Stimulated activated CD4-positive, alpha-beta T cell treated with anti-CD3 and anti-CD28 coated beads, Interleukin-4, amount 100 ng/mL, for 48 hours (primary cell): ENCODE measurements at regions not wholly inside any gene's neighbourhood (a gene's known extent, or its start where the extent isn't known, plus 50 kb on each side); places are given as distances from the start of the nearest gene placed in this dataset.
"Not testable (repeated sequence)": the region's sequence is repeated elsewhere in the genome, so short reads cannot be mapped to it uniquely, and the experiment has no call there.

ENCODE experiments used
- DNase-seq, 2 donors: peaks; one replicate each; pipeline ENCODE4 v3.0.0-alpha.2; 2020; ENCODE audit warnings: low read depth in 2 of 2

- not testable (repeated sequence) for DNase-seq
Observed at GRCh38 chr16:66173796-66174195, 192.7 kb upstream of the CDH5 start.

GRCh38 chr16:66173181-66173580 is 193.3 kb upstream of the CDH5 start:
- not testable (repeated sequence) for DNase-seq

GRCh38 chr16:66172463-66172862 is 194.0 kb upstream of the CDH5 start:
- DNase-seq = no peak

GRCh38 chr16:66171578-66171977 is 194.9 kb upstream of the CDH5 start:
- no peak for DNase-seq

- no peak for DNase-seq
Observed at GRCh38 chr16:66170989-66171388, 195.5 kb upstream of the CDH5 start.

GRCh38 chr16:66169817-66170216 is 196.7 kb upstream of the CDH5 start:
- DNase-seq = no peak

GRCh38 chr16:66168777-66169176 is 197.7 kb upstream of the CDH5 start:
- no peak for DNase-seq

- DNase-seq = no peak
Observed at GRCh38 chr16:66167564-66168291, 198.8 kb upstream of the CDH5 start.

- DNase-seq = no peak
Observed at GRCh38 chr16:66166490-66166889, 200.0 kb upstream of the CDH5 start.

GRCh38 chr16:66165879-66166278 is 200.6 kb upstream of the CDH5 start:
- DNase-seq = no peak

GRCh38 chr16:66164581-66165247 is 201.8 kb upstream of the CDH5 start:
- DNase-seq = no peak

GRCh38 chr16:66162821-66163220 is 203.7 kb upstream of the CDH5 start:
- DNase-seq = no peak

- no peak for DNase-seq
Observed at GRCh38 chr16:66161942-66162341, 204.5 kb upstream of the CDH5 start.

GRCh38 chr16:66161269-66161668 is 205.2 kb upstream of the CDH5 start:
- no peak for DNase-seq

- DNase-seq = no peak
Observed at GRCh38 chr16:66159987-66160386, 206.5 kb upstream of the CDH5 start.

- DNase-seq = no peak
Observed at GRCh38 chr16:66156538-66156937, 210.0 kb upstream of the CDH5 start.

GRCh38 chr16:66155933-66156332 is 210.6 kb upstream of the CDH5 start:
- DNase-seq = no peak

GRCh38 chr16:66154801-66155200 is 211.7 kb upstream of the CDH5 start:
- DNase-seq = no peak

GRCh38 chr16:66152823-66153393 is 213.6 kb upstream of the CDH5 start:
- DNase-seq = no peak

GRCh38 chr16:66152181-66152580 is 214.3 kb upstream of the CDH5 start:
- no peak for DNase-seq

- no peak for DNase-seq
Observed at GRCh38 chr16:66150698-66151482, 215.6 kb upstream of the CDH5 start.

GRCh38 chr16:66147291-66147690 is 219.2 kb upstream of the CDH5 start:
- no peak for DNase-seq
